ENCODE measurements at regions not wholly inside any gene's neighbourhood (a gene's known extent, or its start where the extent isn't known, plus 50 kb on each side); places are given as distances from the start of the nearest gene placed in this dataset.

GRCh38 chr6:48747040-48747439, 636.0 kb upstream of the PTCHD4 start:
- no peak for TF ChIP-seq CTCF (IDR thresholded peaks at IDR 0.05)
- TF ChIP-seq POLR2A (IDR thresholded peaks at IDR 0.05): no peak
